ENCODE measurements at regions not wholly inside any gene's neighbourhood (a gene's known extent, or its start where the extent isn't known, plus 50 kb on each side); places are given as distances from the start of the nearest gene placed in this dataset.

DNA sequence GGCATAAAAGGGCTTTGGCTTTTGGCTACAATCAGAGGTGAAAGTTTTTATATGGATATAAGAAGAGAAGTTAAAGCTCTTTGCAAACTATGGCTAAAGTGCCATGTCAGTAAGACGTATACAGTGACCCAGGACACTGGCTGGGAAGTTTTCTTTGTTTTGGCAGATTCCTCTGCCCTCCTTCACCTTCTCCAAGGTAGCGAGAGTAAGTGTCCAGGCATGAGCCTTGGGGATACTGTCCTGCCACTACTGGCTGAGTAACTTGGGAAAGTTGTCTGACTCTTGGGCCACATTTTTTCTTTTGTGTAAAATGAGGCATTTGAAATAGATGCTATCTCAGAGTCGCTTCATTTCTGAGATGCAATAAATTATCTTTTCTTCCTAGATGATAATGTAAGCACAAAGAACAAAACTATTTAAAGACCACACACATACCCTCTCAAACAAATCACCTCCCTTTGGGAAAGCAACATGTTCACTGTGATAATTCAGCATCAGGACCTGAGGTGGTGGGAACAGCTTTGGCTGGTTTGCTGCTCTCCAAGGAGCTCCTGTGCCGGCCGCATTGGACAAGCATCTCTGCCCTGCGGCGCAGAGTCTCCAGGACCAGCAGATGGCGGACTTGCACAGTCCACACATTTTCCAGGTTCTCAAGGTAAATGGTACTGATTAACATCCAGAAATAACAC is 106.3 kb downstream of the PTCSC3 start:
- Histone ChIP-seq H3K4me1 (no peaks in the 10 kb centered on the region), H3K27me3 (peaks cover 0 to 11% (median 0%) of the 10 kb centered on the region in 3 donors), H3K27ac (no peak overlapping the region), H3K36me3 (no peaks in the 10 kb centered on the region), H3K9me3 (no peaks in the 10 kb centered on the region), H3K4me3 (no peak overlapping the region)
- WGBS, 2 donors = 23 to 29% methylated on average over 8 of the region's 8 CpGs
- intact Hi-C loops (cut with DNase I) = no loop called here
- no peak for DNase-seq
- TF ChIP-seq EP300 (IDR thresholded peaks at IDR 0.05) (no peak), POLR2A (IDR thresholded peaks at IDR 0.05) (no peak), POLR2AphosphoS5 (IDR thresholded peaks at IDR 0.05) (no peak)
- TF ChIP-seq, protein P1, sequence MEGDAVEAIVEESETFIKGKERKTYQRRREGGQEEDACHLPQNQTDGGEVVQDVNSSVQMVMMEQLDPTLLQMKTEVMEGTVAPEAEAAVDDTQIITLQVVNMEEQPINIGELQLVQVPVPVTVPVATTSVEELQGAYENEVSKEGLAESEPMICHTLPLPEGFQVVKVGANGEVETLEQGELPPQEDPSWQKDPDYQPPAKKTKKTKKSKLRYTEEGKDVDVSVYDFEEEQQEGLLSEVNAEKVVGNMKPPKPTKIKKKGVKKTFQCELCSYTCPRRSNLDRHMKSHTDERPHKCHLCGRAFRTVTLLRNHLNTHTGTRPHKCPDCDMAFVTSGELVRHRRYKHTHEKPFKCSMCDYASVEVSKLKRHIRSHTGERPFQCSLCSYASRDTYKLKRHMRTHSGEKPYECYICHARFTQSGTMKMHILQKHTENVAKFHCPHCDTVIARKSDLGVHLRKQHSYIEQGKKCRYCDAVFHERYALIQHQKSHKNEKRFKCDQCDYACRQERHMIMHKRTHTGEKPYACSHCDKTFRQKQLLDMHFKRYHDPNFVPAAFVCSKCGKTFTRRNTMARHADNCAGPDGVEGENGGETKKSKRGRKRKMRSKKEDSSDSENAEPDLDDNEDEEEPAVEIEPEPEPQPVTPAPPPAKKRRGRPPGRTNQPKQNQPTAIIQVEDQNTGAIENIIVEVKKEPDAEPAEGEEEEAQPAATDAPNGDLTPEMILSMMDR (IDR thresholded peaks at IDR 0.05) = no peak

DNA sequence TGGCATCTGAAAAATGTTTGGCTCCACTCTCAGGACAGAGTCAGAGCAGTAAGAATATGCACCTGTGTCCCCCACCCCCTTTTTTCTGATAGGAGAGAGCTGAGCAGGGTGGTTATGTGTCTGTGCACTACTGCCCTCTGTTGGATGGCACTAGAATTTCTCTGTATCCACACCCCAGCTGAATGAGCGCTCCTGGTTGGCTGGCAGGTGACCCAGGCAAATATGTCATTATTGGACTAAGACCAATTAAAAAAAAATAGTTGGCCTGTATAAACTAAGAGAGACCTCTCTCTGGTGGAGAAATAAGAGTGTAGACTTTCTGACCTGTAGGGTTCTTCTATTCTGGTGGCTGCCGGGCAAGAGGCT is 107.0 kb downstream of the PTCSC3 start:
- no peak overlapping the region for H3K27ac ChIP-seq
- no peaks in the 10 kb centered on the region for H3K36me3 ChIP-seq
- H3K4me3 ChIP-seq = no peak overlapping the region
- WGBS, 2 donors = 27 to 47% methylated on average over 2 of the region's 2 CpGs
- H3K27me3 ChIP-seq = peaks cover 0 to 11% (median 0%) of the 10 kb centered on the region in 3 donors
- H3K9me3 ChIP-seq = no peaks in the 10 kb centered on the region
- intact Hi-C loops (cut with DNase I) = no loop called here
- no peak for TF ChIP-seq POLR2AphosphoS5 (IDR thresholded peaks at IDR 0.05)
- TF ChIP-seq, protein P1 (IDR thresholded peaks at IDR 0.05) = peak in 1 of 4 experiments; percentile 22
- no peaks in the 10 kb centered on the region for H3K4me1 ChIP-seq
- no peak for DNase-seq

DNA sequence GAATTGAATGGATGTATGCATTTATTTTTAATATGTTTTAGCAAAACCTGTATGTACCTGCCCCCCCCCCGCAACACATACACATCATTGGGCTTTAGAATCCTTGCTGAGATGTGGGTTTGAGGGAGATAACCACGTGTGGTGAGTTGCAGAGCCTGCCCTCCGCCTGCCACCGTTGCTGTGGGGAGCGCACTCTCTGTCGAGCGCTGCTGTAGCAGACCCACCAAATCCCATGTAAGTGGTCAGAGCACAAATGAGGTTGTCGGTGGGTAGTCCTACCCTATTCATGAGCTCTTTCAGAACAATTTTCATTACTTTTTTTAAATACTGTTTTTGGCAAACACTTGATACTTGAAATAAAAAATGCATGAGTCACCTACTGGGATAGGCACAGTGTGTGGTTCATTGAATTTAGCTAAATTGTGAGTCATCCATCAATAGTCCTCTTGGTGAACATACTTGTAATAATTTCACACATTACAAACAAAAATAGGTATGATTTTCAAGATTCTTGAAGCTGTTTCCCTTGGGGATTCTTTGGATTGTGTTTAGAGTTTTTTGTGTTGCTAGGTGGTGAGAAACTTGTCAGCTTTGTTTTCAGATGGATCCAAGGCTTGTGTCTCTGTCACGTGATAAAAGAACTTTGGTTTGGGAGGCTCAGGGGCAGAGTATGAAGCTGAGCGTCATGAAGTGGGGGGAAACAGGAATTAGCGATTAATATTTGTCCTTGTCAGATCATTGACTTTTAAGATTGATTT is 107.6 kb downstream of the PTCSC3 start:
- no peak for DNase-seq
- Histone ChIP-seq H3K27me3 (peaks cover 0 to 11% (median 0%) of the 10 kb centered on the region in 3 donors), H3K4me1 (no peaks in the 10 kb centered on the region), H3K27ac (no peak overlapping the region), H3K36me3 (no peaks in the 10 kb centered on the region), H3K4me3 (no peak overlapping the region), H3K9me3 (no peaks in the 10 kb centered on the region)
- intact Hi-C loops (cut with DNase I) = no loop called here
- 63 to 65% methylated on average over 11 of the region's 11 CpGs for WGBS, 2 donors
- TF ChIP-seq, protein P1 (IDR thresholded peaks at IDR 0.05) = no peak
- TF ChIP-seq POLR2AphosphoS5 (IDR thresholded peaks at IDR 0.05) = no peak
- no peak for TF ChIP-seq EP300 (IDR thresholded peaks at IDR 0.05)
- no peak for TF ChIP-seq POLR2A (IDR thresholded peaks at IDR 0.05)

DNA sequence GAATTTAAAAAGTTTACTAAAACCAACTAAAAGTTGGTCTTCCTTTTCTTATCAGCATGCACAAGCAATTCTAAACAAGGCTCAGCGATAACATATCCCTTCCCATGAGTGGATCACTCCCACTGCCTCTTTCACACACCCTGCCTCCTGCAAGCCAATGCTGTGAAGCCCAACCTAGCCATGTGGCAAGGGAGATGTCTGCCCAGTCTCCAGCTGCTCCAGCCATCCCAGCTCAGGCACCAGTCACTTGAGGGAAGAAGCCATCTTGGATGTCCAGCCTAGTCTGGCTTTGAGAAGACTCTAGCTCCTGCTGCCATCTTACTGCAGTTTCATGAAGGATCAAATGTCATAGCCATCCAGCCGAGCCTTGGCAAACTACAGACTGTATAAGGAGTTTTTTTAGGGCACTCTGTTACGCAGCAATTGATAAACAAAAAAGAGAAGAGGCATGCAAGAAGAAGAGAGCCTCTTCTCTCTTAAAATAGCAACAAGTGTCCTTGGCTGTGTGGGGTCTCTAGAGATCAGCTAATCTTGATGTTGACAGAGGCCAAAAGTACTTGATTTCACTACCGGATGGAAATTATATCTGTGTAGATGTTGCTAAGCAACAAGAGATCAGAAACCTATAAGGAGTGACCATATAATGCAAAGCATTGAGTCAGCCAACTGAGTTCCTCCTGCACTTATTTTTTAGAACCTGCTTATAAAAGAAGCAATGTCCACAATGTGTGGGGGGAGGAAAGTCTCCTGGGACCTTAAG is 108.9 kb downstream of the PTCSC3 start:
- 53 to 63% methylated on average over 4 of the region's 4 CpGs for whole genome bisulfite sequencing, 2 donors
- intact Hi-C loops (cut with DNase I) = no loop called here
- TF ChIP-seq POLR2A (IDR thresholded peaks at IDR 0.05) (no peak), EP300 (IDR thresholded peaks at IDR 0.05) (no peak), POLR2AphosphoS5 (IDR thresholded peaks at IDR 0.05) (no peak)
- TF ChIP-seq, protein P1 (IDR thresholded peaks at IDR 0.05) = no peak
- DNase-seq = no peak
- Histone ChIP-seq H3K4me1 (no peaks in the 10 kb centered on the region), H3K4me3 (no peak overlapping the region), H3K36me3 (no peaks in the 10 kb centered on the region), H3K9me3 (no peaks in the 10 kb centered on the region), H3K27me3 (peaks cover 0 to 6% (median 0%) of the 10 kb centered on the region in 3 donors), H3K27ac (no peak overlapping the region)
